ENCODE measurements at regions not wholly inside any gene's neighbourhood (a gene's known extent, or its start where the extent isn't known, plus 50 kb on each side); places are given as distances from the start of the nearest gene placed in this dataset.
A peak's percentile ranks its signal among the peaks of the same experiment; 100 is the strongest.
"Not testable (repeated sequence)": the region's sequence is repeated elsewhere in the genome, so short reads cannot be mapped to it uniquely, and the experiment has no call there.

- no peak for DNase-seq
Measured at GRCh38 chr1:169024255-169024654, 82.2 kb upstream of the ATP1B1 start.

- DNase-seq = no peak
Measured at GRCh38 chr1:169024800-169025271, 81.7 kb upstream of the ATP1B1 start.

- no peak for DNase-seq
Measured at GRCh38 chr1:169025412-169025811, 81.1 kb upstream of the ATP1B1 start.

GRCh38 chr1:169027607-169028320, 78.7 kb upstream of the ATP1B1 start:
- DNase-seq = no peak

GRCh38 chr1:169031566-169032224, 74.8 kb upstream of the ATP1B1 start:
- DNase-seq = no peak

- peak; percentile 25 for DNase-seq
Measured at GRCh38 chr1:169041366-169041765, 65.1 kb upstream of the ATP1B1 start.

GRCh38 chr1:169042377-169042776, 64.1 kb upstream of the ATP1B1 start:
- no peak for DNase-seq

GRCh38 chr1:169043823-169044222, 62.7 kb upstream of the ATP1B1 start:
- DNase-seq = no peak

GRCh38 chr1:169044296-169044695, 62.2 kb upstream of the ATP1B1 start:
- DNase-seq = peak; percentile 12

GRCh38 chr1:169044971-169045370, 61.5 kb upstream of the ATP1B1 start:
- no peak for DNase-seq

- no peak for DNase-seq
Measured at GRCh38 chr1:169046671-169047070, 59.8 kb upstream of the ATP1B1 start.

- no peak for DNase-seq
Measured at GRCh38 chr1:169047074-169047473, 59.4 kb upstream of the ATP1B1 start.

- DNase-seq = no peak
Measured at GRCh38 chr1:169048043-169048442, 58.4 kb upstream of the ATP1B1 start.

- no peak for DNase-seq
Measured at GRCh38 chr1:169049258-169049938, 57.1 kb upstream of the ATP1B1 start.

GRCh38 chr1:169051171-169051570, 55.3 kb upstream of the ATP1B1 start:
- no peak for DNase-seq

- not testable (repeated sequence) for DNase-seq
Measured at GRCh38 chr1:169052171-169052570, 54.3 kb upstream of the ATP1B1 start.

GRCh38 chr1:169052727-169053126, 53.8 kb upstream of the ATP1B1 start:
- no peak for DNase-seq

GRCh38 chr1:169053196-169053595, 53.3 kb upstream of the ATP1B1 start:
- no peak for DNase-seq
